Dermis microvascular lymphatic vessel endothelial cell (primary cell): ENCODE measurements at regions not wholly inside any gene's neighbourhood (a gene's known extent, or its start where the extent isn't known, plus 50 kb on each side); places are given as distances from the start of the nearest gene placed in this dataset.

ENCODE experiments used
- DNase-seq, 2 donors: peaks; one replicate each; pipeline versions ENCODE4 v3.0.0 to v3.0.0-alpha.2; 2010; ENCODE audit warnings: low read depth in 2 of 2

GRCh38 chr2:220842901-220843665, 729.0 kb downstream of the EPHA4 start:
- DNase-seq = no peak

GRCh38 chr2:220845766-220846273, 726.3 kb downstream of the EPHA4 start:
- DNase-seq = no peak

DNA sequence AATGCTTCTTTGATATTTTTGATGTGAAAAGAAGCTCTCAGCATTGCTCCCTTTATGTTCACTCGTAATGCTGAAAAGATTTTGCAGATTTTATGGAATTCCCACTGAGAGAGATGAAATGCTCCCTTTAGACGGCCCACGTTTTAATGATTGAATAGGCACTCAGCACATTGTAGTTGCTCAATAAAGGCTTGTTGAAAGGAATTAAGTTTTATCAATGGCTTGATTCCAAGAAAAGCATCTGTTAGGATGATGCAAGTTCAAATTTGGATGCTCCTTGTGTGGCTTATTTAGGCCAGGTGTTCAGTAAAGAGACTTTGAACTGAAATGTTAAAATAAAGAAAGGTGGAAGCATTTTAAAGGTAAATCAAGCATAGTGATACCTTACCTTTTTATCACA, 725.1 kb downstream of the EPHA4 start:
- DNase-seq = no peak

DNA sequence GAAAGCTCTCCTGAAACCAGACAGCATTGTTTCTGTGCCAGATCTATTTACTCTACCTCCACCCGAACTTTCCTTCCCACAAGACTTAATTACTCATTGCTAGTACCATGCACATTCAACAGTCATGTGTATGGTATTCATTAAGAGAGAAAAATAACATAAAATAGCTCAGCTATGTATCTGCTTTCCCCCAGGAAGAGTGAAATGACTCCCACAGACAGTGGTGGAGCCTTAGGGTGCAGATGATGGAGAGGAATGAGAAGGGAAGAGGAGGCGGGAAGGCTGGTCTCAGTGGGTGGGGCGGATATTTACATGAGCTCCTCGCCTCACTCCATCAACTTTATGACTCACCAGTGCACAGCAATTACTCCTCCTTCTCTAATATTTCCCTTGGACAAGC, 724.5 kb downstream of the EPHA4 start:
- DNase-seq = no peak

GRCh38 chr2:220849433-220849832, 722.7 kb downstream of the EPHA4 start:
- DNase-seq = no peak

GRCh38 chr2:220850116-220850515, 722.0 kb downstream of the EPHA4 start:
- DNase-seq = no peak

DNA sequence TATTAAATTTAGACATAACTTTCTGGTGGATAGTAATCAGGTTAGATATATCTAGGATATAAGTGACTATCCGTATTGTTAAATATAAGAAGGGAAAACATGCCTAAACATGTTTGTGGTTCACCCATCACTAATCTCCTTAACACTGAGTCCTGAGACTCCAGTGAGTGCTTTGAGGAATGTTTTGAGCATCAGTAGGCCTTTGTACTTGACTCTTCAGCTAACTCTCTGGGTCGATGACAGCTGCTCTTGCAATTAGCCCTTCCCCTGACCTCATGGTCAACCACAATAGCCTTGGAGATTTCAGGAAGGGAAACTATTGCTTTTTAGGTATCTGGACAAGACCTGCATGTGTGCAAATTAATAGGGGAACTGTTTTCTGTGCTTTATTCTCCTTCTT, 716.8 kb downstream of the EPHA4 start:
- DNase-seq = no peak

DNA sequence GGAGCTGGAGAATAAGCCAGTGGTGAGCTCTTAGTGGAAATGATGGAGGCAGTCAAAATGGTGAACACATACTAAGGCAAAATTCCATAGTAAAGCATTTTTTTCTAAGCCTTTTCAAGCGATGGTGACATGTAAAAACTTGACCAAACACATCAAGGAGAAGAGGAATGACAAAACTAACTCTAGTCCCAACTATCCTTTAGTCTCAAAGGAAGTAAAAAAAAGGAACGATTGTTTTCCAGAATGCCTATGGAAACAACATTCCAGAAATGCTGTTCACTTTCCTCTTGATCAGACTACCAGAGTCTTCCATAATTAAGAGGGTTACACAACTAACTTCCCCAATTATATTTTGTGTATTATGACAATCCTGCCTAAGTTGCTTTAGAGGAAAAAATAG, 715.6 kb downstream of the EPHA4 start:
- no peak for DNase-seq

GRCh38 chr2:220857368-220857767, 714.7 kb downstream of the EPHA4 start:
- DNase-seq = no peak

GRCh38 chr2:220858101-220858500, 714.0 kb downstream of the EPHA4 start:
- no peak for DNase-seq

- DNase-seq = no peak
Observed at GRCh38 chr2:220871909-220872308, 700.2 kb downstream of the EPHA4 start.

DNA sequence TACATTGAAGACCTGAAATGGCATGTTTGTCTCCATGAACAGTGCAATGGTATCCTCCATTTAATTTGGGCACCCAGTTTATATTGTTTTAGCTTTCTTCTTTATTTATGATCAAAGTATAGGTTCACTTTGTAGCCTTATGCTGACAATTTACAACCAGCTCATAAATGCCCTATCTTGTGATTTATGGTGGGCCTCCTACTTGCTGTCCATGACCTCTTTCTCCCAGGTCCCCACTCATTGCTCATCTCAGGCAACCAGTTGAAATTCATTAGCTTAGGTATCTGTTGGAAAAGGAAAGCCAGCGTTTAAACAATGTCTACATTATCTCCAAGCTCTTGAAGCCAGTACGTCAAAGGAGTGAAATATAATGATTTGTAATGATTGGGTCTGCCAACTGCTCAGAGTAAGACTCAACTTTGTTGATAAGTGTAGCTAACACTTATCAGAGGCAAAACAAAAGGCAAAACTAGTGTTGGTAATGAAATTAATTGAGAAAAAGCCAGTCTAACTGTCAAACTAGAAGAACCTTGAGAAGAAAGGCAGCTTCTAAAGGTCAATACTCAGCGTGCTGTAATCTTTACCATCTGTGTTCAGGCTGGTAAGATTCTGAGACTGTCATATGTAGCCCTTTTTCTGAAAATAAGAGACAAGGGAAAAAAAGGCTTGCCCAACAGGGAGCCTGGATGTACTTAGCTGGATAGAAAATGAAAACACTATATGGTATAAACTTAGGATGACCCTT, 695.9 kb downstream of the EPHA4 start:
- DNase-seq = no peak

DNA sequence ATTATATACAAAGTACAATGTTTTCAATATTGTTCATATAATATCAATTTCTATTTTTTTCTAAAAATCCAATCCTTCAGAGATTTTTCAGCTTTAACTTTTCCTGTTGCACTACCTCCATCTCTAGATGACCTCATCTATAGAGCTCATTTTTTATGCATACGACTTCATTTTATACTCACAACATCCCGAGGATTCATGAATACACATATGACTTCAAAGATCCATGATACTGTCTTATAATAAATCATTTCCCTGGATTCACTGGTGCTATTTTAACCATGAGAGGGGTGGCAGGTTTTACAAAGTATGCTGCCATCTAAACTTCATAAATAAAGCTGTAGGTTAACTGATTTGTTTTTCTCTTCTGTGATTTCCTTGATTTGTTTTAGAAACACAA, 694.6 kb downstream of the EPHA4 start:
- DNase-seq = no peak

DNA sequence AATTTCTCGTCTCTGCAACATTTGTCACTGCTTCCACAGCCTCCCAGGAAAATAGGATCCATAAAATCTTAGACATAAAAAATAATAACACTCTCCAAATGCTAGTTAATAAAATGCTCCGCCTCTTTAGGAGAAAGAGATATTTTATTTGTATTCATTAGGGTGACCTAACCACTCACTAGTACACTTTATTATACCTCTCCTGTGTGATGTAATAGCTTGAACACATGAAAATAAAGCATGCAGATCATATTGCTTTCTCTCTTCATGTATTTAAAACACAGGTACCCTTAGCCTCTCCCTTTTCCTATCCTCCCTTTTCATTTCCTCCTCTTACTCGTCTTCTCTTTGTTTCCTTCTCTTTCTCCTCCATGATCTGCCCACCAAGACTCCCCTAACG, 694.2 kb downstream of the EPHA4 start:
- DNase-seq = no peak

GRCh38 chr2:220880623-220881596, 691.2 kb downstream of the EPHA4 start:
- no peak for DNase-seq

- no peak for DNase-seq
Observed at GRCh38 chr2:220882507-220882906, 689.6 kb downstream of the EPHA4 start.

DNA sequence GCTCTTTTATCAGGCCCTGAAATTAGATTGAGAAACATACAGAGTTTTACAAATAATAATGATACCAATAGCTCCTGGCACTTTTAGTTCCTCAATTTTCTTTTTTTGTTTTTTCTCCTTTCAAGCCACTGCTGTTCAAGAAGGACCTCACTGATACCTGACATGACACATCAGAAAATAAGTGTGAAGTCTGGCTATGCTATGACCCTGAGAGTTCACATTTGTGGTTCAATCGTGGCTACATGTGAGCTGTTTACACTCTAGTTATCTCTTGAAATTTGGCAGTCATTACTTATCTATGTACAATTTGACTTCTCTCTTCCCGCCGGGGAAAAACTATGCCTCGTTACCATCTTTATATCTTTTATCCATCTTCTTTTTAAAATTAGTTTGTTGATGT, 686.5 kb downstream of the EPHA4 start:
- DNase-seq = no peak

DNA sequence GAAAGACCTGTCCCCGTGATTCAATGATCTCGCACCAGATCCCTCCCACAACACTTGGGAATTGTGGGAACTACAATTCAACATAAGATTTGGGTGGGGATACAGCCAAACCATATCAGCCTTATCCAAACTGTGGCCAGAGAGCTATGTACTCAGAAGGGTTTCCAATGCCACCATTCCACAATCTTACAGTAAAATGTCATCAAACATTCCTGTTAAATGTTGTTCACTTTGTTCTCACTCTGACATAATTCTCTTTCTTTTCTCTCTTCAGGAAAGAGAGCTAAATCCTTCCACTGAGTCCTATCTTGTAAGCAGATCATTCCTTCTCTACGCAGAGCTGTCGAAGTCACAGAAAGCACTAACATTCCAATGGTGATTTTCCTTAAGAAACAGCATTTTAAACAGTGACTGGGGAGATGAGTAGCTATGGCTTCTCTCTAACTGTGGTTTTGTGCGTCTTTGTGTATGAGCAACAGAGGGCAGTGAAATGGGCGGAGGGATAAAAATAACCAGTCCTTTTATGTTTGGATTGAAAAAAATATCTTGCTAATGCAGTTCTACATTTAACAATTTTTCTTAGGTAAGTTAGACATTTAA, 684.7 kb downstream of the EPHA4 start:
- DNase-seq = no peak

GRCh38 chr2:220887876-220888275, 684.2 kb downstream of the EPHA4 start:
- DNase-seq = no peak

DNA sequence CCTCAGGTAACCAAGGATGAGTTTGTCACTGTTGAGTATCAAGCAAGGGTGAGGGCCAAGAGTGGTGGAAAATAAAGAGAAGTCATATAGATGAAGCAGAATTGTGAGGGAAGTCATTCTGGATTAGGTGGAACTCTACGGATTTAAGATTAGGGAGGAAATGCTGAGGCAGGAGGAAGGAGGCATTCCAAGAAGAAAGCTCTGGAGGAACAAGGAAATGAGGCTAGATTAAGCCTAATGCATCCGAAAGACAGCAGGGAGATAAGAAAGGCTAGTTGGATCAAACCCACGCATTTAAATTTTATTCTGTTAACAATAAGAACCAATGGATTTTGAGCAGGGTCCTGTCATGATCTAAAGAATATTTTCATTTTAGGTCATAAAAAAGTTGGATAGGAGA, 681.2 kb downstream of the EPHA4 start:
- no peak for DNase-seq

DNA sequence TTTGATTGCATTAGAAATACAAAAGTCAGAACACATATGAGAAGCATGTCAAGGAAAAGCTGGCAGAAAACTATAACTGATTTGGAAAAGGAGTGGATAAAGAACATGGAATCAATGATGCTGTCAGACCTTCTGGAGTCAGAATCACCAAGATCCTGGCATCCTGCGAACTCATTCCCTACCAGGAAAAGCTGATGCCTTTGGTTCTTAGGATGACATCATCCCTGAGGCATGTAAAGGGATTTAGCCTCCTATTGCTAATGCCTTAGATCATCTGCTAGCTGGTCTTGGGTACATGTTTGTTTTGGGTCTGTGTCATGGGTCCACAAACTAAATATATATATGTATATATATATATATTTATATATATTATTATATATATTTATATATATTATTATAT, 680.7 kb downstream of the EPHA4 start:
- no peak for DNase-seq
